ENCODE measurements at regions not wholly inside any gene's neighbourhood (a gene's known extent, or its start where the extent isn't known, plus 50 kb on each side); places are given as distances from the start of the nearest gene placed in this dataset.
"Not testable (repeated sequence)": the region's sequence is repeated elsewhere in the genome, so short reads cannot be mapped to it uniquely, and the experiment has no call there.

DNA sequence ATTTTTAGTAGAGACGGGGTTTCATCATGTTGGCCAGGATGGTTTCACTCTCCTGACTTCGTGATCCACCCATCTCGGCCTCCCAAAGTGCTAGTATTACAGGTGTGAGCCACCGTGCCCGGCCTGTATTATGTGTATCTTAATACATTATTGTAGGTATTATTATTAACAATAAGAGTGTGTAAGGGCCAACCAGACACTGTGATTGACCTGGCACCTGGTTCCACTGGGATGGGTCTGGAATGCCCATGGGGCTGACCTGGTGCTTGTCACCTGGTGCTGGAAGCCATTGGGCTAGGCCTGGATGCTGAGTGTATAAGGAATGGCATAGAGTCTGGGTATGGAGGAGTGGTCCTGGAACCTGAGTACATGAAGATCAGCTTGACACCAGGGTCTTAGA, 906.9 kb upstream of the TMEFF2 start:
- no peak for FAIRE-seq

DNA sequence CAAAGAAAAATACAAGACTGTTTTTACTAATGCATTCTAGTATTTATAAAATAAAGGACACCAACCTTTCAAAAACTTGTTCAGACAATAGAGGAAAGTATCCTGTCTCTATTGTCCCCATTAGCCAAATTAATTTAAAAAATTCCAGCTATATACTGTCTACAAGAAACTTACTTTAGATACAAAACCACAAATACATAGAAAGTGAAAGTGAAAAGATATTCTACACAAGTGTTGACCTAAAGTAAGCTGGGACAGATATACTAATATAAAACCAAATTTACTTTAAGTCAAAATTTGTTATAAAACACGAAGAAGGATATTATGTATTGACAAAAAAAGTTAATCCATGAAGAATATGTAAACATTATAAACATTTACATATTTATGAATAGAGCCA, 893.3 kb upstream of the TMEFF2 start:
- DNase-seq (ENCODE audit: insufficient read length) (no peak), FAIRE-seq (no peak)
- TF ChIP-seq TAF1 (IDR thresholded peaks at IDR 0.05; ENCODE audit: borderline replicate concordance, low read depth, low read length), result no peak
- no peak for TF ChIP-seq POLR2AphosphoS5 (IDR thresholded peaks at IDR 0.05; ENCODE audit: low read depth, low read length)
- no peak for TF ChIP-seq POLR2A (IDR thresholded peaks at IDR 0.05; ENCODE audit: low read depth, low read length)

More for the DNA sequence above, 906.9 kb upstream of the TMEFF2 start:
- TF ChIP-seq TAF1 (IDR thresholded peaks at IDR 0.05; ENCODE audit: borderline replicate concordance, low read depth, low read length), result no peak
- no peak for TF ChIP-seq POLR2AphosphoS5 (IDR thresholded peaks at IDR 0.05; ENCODE audit: low read depth, low read length)
- TF ChIP-seq POLR2A (IDR thresholded peaks at IDR 0.05; ENCODE audit: low read depth, low read length), result no peak
- DNase-seq (ENCODE audit: insufficient read length), result no peak

DNA sequence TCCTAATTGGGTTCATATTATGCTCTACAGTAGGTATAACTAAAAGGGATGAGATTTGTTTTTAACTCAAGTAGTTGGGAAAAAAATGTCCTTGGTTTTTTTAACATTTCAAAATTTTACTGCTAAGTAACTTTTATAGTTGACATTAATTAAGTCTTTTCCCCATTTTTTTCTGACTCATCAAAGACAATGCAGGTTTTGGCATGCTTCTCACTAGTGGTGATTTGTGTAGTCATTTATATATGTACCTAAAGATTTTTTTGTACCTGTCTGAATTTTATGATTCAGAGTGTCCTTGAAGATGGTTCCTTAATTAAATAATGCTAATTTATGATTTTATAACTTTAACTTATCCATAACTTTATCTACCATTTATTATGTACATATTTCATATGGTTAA, 882.3 kb upstream of the TMEFF2 start:
- DNase-seq (ENCODE audit: insufficient read length) (no peak), FAIRE-seq (no peak)
- TF ChIP-seq TAF1 (IDR thresholded peaks at IDR 0.05; ENCODE audit: borderline replicate concordance, low read depth, low read length) (no peak), POLR2AphosphoS5 (IDR thresholded peaks at IDR 0.05; ENCODE audit: low read depth, low read length) (no peak), POLR2A (IDR thresholded peaks at IDR 0.05; ENCODE audit: low read depth, low read length) (no peak)

DNA sequence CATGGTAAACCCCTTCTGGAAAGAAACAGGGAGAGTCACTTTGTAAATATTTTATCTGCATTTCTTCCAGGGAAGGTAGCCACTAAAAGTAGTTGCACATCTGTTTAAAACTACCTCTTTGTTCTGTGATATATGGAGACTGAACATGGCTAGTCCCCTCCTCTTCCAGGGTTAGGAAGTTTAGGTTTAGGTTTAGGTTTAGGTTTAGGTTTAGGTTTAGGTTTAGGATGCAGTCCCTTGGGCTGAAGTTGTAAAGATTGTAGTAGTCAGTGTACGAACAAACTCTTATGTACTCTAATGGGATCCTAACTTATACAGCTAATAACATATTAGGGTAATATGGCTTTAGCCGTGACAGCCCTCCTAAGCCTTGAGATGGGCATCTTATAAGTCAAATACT, 880.2 kb upstream of the TMEFF2 start:
- FAIRE-seq, result no peak

DNA sequence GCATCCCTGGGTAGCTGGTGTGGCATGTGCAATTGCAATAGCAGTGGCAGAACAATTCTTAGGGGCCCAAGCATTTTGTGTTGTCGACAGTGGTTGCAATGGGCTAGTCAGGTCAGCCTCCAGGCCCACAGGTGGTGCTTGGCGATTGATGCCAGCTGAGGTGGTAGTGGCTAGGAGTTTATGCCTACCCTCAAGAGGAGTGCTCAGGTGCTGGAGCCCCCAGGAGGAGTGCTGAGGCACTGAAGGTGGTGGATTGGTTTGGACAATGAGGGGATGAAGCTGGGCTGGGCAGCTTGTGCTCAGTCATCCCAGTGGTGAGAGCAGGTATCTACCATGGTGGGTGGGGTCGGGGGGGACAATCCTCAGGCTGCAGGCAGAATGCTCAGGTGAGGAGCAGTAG, 877.9 kb upstream of the TMEFF2 start:
- no peak for DNase-seq (ENCODE audit: insufficient read length)
- FAIRE-seq, result no peak
- TF ChIP-seq POLR2AphosphoS5 (IDR thresholded peaks at IDR 0.05; ENCODE audit: low read depth, low read length) (no peak), POLR2A (IDR thresholded peaks at IDR 0.05; ENCODE audit: low read depth, low read length) (no peak), TAF1 (IDR thresholded peaks at IDR 0.05; ENCODE audit: borderline replicate concordance, low read depth, low read length) (no peak)

More for the DNA sequence above, 880.2 kb upstream of the TMEFF2 start:
- TF ChIP-seq POLR2A (IDR thresholded peaks at IDR 0.05; ENCODE audit: low read depth, low read length) (no peak), TAF1 (IDR thresholded peaks at IDR 0.05; ENCODE audit: borderline replicate concordance, low read depth, low read length) (no peak), POLR2AphosphoS5 (IDR thresholded peaks at IDR 0.05; ENCODE audit: low read depth, low read length) (no peak)
- no peak for DNase-seq (ENCODE audit: insufficient read length)

DNA sequence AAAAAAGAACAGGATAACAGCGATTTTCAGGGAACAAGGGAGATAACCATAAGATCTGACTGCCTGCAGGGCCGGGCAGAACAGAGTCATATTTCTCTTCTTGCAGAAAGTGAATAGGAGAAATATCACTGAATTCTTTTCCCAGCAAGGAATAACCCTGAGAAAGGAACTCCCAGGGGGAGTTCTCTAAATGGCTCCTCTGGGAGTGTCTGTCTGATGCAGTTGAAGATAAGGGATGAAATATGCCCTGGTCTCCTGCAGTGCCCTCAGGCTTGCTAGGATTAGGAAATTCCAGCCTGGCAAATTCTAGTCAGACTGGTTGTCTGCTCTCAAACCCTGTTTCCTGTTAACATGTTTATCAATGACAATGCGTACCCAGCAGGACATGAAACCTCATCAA, 830.8 kb upstream of the TMEFF2 start:
- FAIRE-seq; DNase-seq (ENCODE audit: insufficient read length): not testable (repeated sequence)

DNA sequence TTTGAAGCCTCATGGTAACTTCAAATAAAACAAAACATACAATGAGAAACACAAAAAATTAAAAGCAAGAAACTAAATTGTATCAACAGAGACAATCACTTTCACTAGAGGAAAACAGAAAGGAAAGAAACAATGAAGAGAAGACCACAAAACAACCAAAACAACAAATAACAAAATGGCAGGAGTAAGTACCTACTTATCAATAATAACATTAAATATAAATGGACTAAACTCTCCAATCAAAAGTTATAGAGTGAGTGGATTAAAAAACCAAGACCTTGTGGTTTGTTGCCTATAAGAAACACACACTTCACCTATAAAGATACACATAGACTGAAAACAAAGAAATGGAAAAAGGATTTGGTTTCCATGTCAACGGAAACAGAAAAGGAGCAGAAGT, 830.1 kb upstream of the TMEFF2 start:
- FAIRE-seq (no peak), DNase-seq (ENCODE audit: insufficient read length) (no peak)
- no peak for TF ChIP-seq TAF1 (IDR thresholded peaks at IDR 0.05; ENCODE audit: borderline replicate concordance, low read depth, low read length)

DNA sequence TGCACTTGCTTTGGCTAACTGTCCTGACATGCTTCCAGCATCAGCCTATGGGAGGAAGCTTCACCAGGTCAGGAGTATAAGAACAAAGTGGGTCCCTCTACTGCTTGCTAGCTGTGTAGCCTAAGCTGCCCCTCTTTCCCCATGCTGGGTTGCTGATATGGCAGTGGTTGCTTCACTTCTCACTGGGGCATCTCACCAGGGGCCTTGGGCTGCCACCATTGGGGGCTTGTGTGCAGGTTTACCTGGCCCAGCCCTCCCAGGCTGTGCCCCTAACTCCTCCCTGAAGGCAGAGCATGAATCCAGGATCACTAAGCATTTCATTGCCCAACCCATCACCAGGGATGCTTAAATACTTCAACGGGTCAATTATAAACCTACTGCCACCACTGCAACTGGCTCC, 817.1 kb upstream of the TMEFF2 start:
- TF ChIP-seq POLR2A (IDR thresholded peaks at IDR 0.05; ENCODE audit: low read depth, low read length) (no peak), POLR2AphosphoS5 (IDR thresholded peaks at IDR 0.05; ENCODE audit: low read depth, low read length) (no peak), TAF1 (IDR thresholded peaks at IDR 0.05; ENCODE audit: borderline replicate concordance, low read depth, low read length) (no peak)
- no peak for DNase-seq (ENCODE audit: insufficient read length)
- no peak for FAIRE-seq

DNA sequence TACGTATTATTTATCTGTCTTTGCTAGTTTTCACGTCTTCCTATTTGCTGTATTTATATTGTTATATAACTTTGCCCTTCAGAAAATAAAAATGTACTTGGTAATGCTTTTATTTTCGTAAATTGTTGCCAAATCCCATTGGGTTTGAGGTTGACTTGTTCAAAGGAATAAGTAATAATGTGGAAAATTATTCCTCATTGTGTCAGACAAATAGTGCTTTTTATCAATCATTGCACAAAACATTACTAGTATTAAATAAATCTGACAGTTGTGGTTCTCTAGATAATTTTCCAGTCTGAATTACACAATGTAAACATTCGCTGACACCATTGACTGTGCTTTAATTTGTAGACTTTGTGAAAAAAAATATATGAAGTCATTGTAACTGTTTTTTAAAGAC, 798.3 kb upstream of the TMEFF2 start:
- no peak for DNase-seq (ENCODE audit: insufficient read length)
- no peak for TF ChIP-seq POLR2A (IDR thresholded peaks at IDR 0.05; ENCODE audit: low read depth, low read length)
- no peak for TF ChIP-seq POLR2AphosphoS5 (IDR thresholded peaks at IDR 0.05; ENCODE audit: low read depth, low read length)
- no peak for TF ChIP-seq TAF1 (IDR thresholded peaks at IDR 0.05; ENCODE audit: borderline replicate concordance, low read depth, low read length)
- FAIRE-seq, result no peak

DNA sequence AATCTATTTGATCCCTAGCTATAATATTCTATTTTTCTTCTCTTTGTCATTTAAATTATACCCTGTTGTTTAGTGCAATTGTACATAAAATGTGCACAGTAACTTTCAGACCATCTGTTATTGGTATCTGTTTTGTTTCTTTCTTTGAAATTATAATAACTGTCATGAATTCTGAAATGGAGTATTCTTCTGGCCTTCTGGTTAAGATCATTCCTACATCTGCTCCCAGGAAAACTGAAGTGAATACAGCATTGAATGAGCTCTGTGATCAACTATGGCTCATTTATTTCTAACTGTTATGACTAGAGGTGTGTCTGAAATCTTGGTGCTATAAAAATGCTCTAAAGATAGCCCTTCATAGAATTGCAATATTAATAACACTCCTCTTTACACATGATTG, 788.4 kb upstream of the TMEFF2 start:
- no peak for DNase-seq (ENCODE audit: insufficient read length)
- no peak for TF ChIP-seq TAF1 (IDR thresholded peaks at IDR 0.05; ENCODE audit: borderline replicate concordance, low read depth, low read length)
- no peak for TF ChIP-seq POLR2AphosphoS5 (IDR thresholded peaks at IDR 0.05; ENCODE audit: low read depth, low read length)
- no peak for TF ChIP-seq POLR2A (IDR thresholded peaks at IDR 0.05; ENCODE audit: low read depth, low read length)
- FAIRE-seq, result no peak

DNA sequence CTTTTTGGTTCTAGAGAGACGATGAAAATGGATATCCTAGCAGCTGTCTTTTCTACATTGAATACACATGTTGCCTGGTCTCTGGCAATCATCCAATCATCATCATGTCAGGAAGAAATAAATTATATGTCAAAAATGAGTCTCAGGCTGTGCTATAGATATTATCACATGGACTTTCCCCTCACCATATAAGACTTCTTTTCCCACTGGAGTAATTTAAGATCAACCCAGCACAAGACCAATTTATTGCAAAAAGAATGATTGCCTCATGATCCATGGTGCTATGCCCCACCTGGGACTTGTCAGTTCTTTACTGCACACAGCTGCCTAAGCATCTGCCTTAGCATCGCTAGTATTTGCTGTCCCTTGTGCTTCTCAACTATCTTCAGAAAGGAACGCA, 783.7 kb upstream of the TMEFF2 start:
- DNase-seq (ENCODE audit: insufficient read length) (no peak), FAIRE-seq (no peak)
- no peak for TF ChIP-seq POLR2AphosphoS5 (IDR thresholded peaks at IDR 0.05; ENCODE audit: low read depth, low read length)
- TF ChIP-seq POLR2A (IDR thresholded peaks at IDR 0.05; ENCODE audit: low read depth, low read length), result no peak
- no peak for TF ChIP-seq TAF1 (IDR thresholded peaks at IDR 0.05; ENCODE audit: borderline replicate concordance, low read depth, low read length)

DNA sequence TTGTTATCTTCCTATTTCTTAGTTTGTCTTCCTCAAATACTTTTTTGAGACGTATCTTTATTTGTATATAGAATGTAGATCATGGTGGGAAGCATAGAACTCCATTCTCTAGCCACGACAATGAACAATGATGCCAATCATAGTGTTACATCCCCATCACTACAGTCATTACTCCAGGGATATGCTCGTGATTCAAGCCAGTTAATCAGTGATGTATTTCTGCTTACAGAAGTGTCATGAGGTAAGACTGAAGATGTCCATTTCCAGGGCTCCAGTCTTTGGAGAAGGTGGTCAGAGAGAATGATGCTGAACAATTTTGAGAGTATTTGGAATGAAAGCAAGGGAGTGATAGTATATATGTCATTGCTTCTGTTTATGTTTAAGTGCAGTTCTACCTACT, 777.2 kb upstream of the TMEFF2 start:
- no peak for FAIRE-seq
- no peak for DNase-seq (ENCODE audit: insufficient read length)
- TF ChIP-seq POLR2AphosphoS5 (IDR thresholded peaks at IDR 0.05; ENCODE audit: low read depth, low read length) (no peak), POLR2A (IDR thresholded peaks at IDR 0.05; ENCODE audit: low read depth, low read length) (no peak), TAF1 (IDR thresholded peaks at IDR 0.05; ENCODE audit: borderline replicate concordance, low read depth, low read length) (no peak)

DNA sequence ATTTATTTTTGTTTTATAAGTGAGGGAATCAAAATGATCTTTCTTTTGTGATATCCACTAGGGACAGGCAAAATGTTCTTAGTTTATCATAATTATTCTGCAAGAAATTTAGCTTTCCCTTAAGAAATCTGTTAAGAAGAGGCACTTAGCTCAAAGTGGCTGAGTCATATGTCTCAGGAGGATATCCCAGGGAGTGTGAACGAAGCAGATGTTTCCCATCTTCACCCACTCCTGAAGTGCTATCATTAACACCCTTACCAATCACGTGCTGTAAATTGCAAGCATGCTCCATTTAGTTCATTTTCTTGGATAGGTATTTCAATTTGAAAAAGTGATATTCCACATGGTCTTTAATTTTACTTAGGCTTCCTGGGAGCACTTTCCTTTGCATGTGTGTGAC, 774.3 kb upstream of the TMEFF2 start:
- FAIRE-seq (no peak), DNase-seq (ENCODE audit: insufficient read length) (no peak)
- no peak for TF ChIP-seq POLR2A (IDR thresholded peaks at IDR 0.05; ENCODE audit: low read depth, low read length)
- no peak for TF ChIP-seq POLR2AphosphoS5 (IDR thresholded peaks at IDR 0.05; ENCODE audit: low read depth, low read length)
- TF ChIP-seq TAF1 (IDR thresholded peaks at IDR 0.05; ENCODE audit: borderline replicate concordance, low read depth, low read length), result no peak

All from GM12892 (cell line).